OCI-LY7 (cell line): ENCODE measurements at regions not wholly inside any gene's neighbourhood (a gene's known extent, or its start where the extent isn't known, plus 50 kb on each side); places are given as distances from the start of the nearest gene placed in this dataset.

Experiments used
- BruUV-seq: library from RNA; stranded (reverse); fragments of 400-500 nt; replicated peaks from 2 replicates; lab custom pipeline; 2021; lab: Mats Ljungman, UMichigan
- CTCF ChIA-PET: fragments of 300-600 bp; sonication (Branson Sonifier 250); formaldehyde crosslinking; loops from one replicate; lab custom pipeline; 2022; ENCODE audit warnings: antibody characterized with exemption; ENCODE audit not compliant: unreplicated experiment; lab: Charles Lee
- POLR2A ChIA-PET: fragments of 300-600 bp; sonication (Branson Sonifier 250); formaldehyde crosslinking; loops from one replicate; lab custom pipeline; 2022; ENCODE audit warnings: antibody characterized with exemption; lab: Charles Lee
- DNase-seq: peaks from one replicate; pipeline ENCODE4 v3.0.0-alpha.2; 2015; ENCODE audit warnings: low spot score
- H2AFZ ChIP-seq: fragments of 200-600 bp; sonication (generic), shearing (Covaris generic); 2 replicates; pipeline ENCODE4 v1.6.1; 2014; ENCODE audit warnings: mild to moderate bottlenecking, antibody characterized with exemption, low read length, moderate library complexity
- H3K27ac ChIP-seq: fragments of 200-600 bp; sonication (generic); 2 replicates; pipeline ENCODE4 v1.5.1; 2014; ENCODE audit warnings: mixed run types, low read depth, mild to moderate bottlenecking, moderate library complexity, low read length, inconsistent platforms; ENCODE audit not compliant: poor library complexity, severe bottlenecking
- H3K36me3 ChIP-seq: fragments of 200-600 bp; sonication (generic); 2 replicates; pipeline ENCODE4 v1.6.1; 2014; ENCODE audit warnings: mild to moderate bottlenecking, antibody characterized with exemption, low read length, moderate library complexity, mixed read lengths; ENCODE audit not compliant: insufficient read depth
- H3K4me1 ChIP-seq: fragments of 200-600 bp; sonication (generic); 2 replicates; pipeline ENCODE4 v1.5.1; 2014; ENCODE audit warnings: mild to moderate bottlenecking, low read length; ENCODE audit not compliant: insufficient read depth, poor library complexity, severe bottlenecking
- H3K4me2 ChIP-seq: fragments of 200-600 bp; sonication (generic); 2 replicates; pipeline ENCODE4 v1.6.1; 2014; ENCODE audit warnings: mild to moderate bottlenecking, low read length
- H3K4me3 ChIP-seq: fragments of 200-600 bp; sonication (generic); 2 replicates; pipeline ENCODE4 v1.5.1; 2014; ENCODE audit warnings: mild to moderate bottlenecking, low read depth, low read length; ENCODE audit not compliant: poor library complexity, severe bottlenecking
- H3K79me2 ChIP-seq: fragments of 200-600 bp; sonication (generic); 2 replicates; pipeline ENCODE4 v1.6.1; 2016; ENCODE audit warnings: low read depth, mild to moderate bottlenecking, low read length, moderate library complexity, mixed read lengths; ENCODE audit not compliant: insufficient read depth
- H3K9me2 ChIP-seq: fragments of 200-600 bp; sonication (generic); 2 replicates; pipeline ENCODE4 v1.6.1; 2016; ENCODE audit warnings: mild to moderate bottlenecking, low read length, mixed read lengths; ENCODE audit not compliant: insufficient read depth
- H3K9me3 ChIP-seq: fragments of 200-600 bp; sonication (generic); 2 replicates; pipeline ENCODE4 v1.6.1; 2014; ENCODE audit warnings: mild to moderate bottlenecking, mixed run types, low read length, mixed read lengths
- H4K20me1 ChIP-seq: fragments of 200-600 bp; sonication (generic); 2 replicates; pipeline ENCODE4 v1.6.1; 2014; ENCODE audit warnings: mild to moderate bottlenecking, antibody characterized with exemption, low read length, moderate library complexity, mixed read lengths; ENCODE audit not compliant: insufficient read depth
- EZH2phosphoT487 ChIP-seq: fragments of 200-600 bp; sonication (generic); IDR thresholded peaks from 2 replicates; pipeline ENCODE4 v1.6.1; 2018; ENCODE audit warnings: low read depth, borderline replicate concordance, mild to moderate bottlenecking, mixed run types, antibody characterized with exemption, low read length, moderate library complexity, mixed read lengths
- intact Hi-C: fragments of 100-400 bp; cut with micrococcal nuclease; formaldehyde crosslinking; loops from one replicate; pipeline ENCODE4 v1.10.0; 2022; ENCODE audit not compliant: unreplicated experiment
- TF ChIP-seq, protein P1 (sequence below): fragments of 200-600 bp; sonication (generic); conservative IDR thresholded peaks from 2 replicates; pipeline ENCODE4 v1.5.1; 2014; ENCODE audit warnings: mild to moderate bottlenecking, antibody characterized with exemption, low read length, moderate library complexity, mixed read lengths

DNA sequence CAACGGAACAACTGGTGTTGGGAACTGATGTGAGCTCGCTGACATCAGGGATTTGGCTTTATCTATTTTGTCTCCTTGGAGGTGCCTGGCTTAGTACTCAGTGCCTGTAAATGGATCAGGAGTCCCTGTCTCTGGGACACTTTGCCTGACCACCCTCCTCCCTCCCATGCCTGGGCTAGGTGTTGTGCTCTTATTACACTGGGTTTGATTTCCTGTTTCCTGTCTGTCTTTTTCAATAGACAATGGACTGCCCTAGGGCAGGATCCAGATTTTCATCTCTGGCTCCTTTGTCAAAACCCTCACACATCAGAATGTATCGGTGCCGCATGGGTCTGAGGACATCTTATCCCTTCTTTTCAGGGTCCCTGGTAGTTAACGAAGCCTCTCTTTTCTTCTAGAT lies 223.6 kb upstream of the ASIC2 start:
- no TSS peak for BruUV-seq
- no peaks in the 10 kb centered on the region for H3K9me3 ChIP-seq
- no peak overlapping the region for H3K27ac ChIP-seq
- H3K36me3 ChIP-seq, result no peaks in the 10 kb centered on the region
- H3K4me2 ChIP-seq, result no peak overlapping the region
- POLR2A ChIA-PET, result no interaction called here
- H3K4me1 ChIP-seq, result no peaks in the 10 kb centered on the region
- H4K20me1 ChIP-seq, result no peaks in the 10 kb centered on the region
- no peak overlapping the region for H2AFZ ChIP-seq
- H3K79me2 ChIP-seq, result no peaks in the 10 kb centered on the region
- H3K9me2 ChIP-seq, result no peaks in the 10 kb centered on the region
- no peak for TF ChIP-seq EZH2phosphoT487
- TF ChIP-seq, protein P1, sequence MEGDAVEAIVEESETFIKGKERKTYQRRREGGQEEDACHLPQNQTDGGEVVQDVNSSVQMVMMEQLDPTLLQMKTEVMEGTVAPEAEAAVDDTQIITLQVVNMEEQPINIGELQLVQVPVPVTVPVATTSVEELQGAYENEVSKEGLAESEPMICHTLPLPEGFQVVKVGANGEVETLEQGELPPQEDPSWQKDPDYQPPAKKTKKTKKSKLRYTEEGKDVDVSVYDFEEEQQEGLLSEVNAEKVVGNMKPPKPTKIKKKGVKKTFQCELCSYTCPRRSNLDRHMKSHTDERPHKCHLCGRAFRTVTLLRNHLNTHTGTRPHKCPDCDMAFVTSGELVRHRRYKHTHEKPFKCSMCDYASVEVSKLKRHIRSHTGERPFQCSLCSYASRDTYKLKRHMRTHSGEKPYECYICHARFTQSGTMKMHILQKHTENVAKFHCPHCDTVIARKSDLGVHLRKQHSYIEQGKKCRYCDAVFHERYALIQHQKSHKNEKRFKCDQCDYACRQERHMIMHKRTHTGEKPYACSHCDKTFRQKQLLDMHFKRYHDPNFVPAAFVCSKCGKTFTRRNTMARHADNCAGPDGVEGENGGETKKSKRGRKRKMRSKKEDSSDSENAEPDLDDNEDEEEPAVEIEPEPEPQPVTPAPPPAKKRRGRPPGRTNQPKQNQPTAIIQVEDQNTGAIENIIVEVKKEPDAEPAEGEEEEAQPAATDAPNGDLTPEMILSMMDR, result no peak
- CTCF ChIA-PET, result no interaction called here
- DNase-seq, result no peak
- no peak overlapping the region for H3K4me3 ChIP-seq
- intact Hi-C loops, result no loop called here

DNA sequence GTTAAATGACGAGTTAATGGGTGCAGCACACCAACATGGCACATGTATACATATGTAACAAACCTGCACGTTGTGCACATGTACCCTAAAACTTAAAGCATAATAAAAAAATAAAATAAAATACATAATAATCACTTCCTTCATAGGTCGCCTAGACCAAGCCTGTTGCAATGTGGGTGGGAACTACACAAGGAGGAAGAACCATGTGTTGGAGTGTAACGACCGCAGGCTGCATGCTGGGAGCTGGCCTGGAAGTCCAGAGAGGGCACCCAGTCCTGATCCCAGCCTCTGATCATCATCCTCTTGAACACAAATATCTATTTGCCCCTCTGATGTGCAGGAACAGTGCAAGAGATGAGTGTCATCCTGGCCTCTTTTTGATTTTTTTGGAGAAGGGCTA lies 224.7 kb upstream of the ASIC2 start:
- Histone ChIP-seq H3K27ac (no peak overlapping the region), H3K4me1 (no peaks in the 10 kb centered on the region), H2AFZ (no peak overlapping the region), H3K4me3 (no peak overlapping the region), H3K4me2 (no peak overlapping the region), H3K36me3 (no peaks in the 10 kb centered on the region), H3K79me2 (no peaks in the 10 kb centered on the region), H4K20me1 (no peaks in the 10 kb centered on the region), H3K9me3 (no peaks in the 10 kb centered on the region), H3K9me2 (no peaks in the 10 kb centered on the region)
- intact Hi-C loops, result no loop called here
- TF ChIP-seq, protein P1, result no peak
- TF ChIP-seq EZH2phosphoT487, result no peak
- ChIA-PET CTCF (no interaction called here), POLR2A (no interaction called here)
- BruUV-seq, result no TSS peak
- no peak for DNase-seq

DNA sequence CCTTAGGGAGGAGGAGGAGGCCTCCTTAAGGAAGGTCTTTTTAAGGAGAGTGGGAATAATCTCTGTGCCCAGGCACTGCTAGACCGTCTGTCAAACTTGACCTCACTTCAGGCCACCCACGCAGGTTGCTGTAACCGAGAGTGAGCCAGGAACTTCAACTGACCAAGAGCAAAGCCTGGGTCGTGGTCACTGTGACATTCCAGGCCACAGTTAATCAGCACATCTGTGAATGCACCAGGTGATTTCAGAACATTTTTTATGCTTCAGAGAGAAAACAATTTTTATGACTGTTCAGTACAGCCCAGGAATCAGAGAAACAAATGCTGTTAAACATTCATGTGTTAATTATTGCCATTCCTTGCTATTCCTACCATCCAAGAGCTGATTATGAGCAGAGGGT lies 226.6 kb upstream of the ASIC2 start:
- no peaks in the 10 kb centered on the region for H3K36me3 ChIP-seq
- no peak overlapping the region for H2AFZ ChIP-seq
- ChIA-PET POLR2A (no interaction called here), CTCF (no interaction called here)
- no peak overlapping the region for H3K4me3 ChIP-seq
- intact Hi-C loops, result loop anchor here (2.0 kb wide), 1 partner anchor 231 kb away; no protein-coding TSS in a partner anchor
- H3K4me1 ChIP-seq, result no peaks in the 10 kb centered on the region
- no peak overlapping the region for H3K4me2 ChIP-seq
- DNase-seq, result no peak
- H3K27ac ChIP-seq, result no peak overlapping the region
- H3K9me2 ChIP-seq, result no peaks in the 10 kb centered on the region
- no peaks in the 10 kb centered on the region for H3K9me3 ChIP-seq
- no peaks in the 10 kb centered on the region for H3K79me2 ChIP-seq
- no peak for TF ChIP-seq EZH2phosphoT487
- TF ChIP-seq, protein P1, result no peak
- BruUV-seq, result no TSS peak
- H4K20me1 ChIP-seq, result no peaks in the 10 kb centered on the region
